BE2C (cell line): ENCODE measurements at regions not wholly inside any gene's neighbourhood (a gene's known extent, or its start where the extent isn't known, plus 50 kb on each side); places are given as distances from the start of the nearest gene placed in this dataset.
"Not testable (repeated sequence)": the region's sequence is repeated elsewhere in the genome, so short reads cannot be mapped to it uniquely, and the experiment has no call there.

ENCODE experiments used
- DNase-seq: peaks from one replicate; pipeline ENCODE4 v3.0.0-alpha.2; 2020
- H3K27me3 ChIP-seq: fragments of 250-450 bp; sonication (Bioruptor Pico); 2 replicates; pipeline ENCODE4 v1.5.1; 2020; ENCODE audit warnings: mild to moderate bottlenecking
- H3K36me3 ChIP-seq: fragments of 250-450 bp; sonication (Bioruptor Pico); 2 replicates; pipeline ENCODE4 v1.5.1; 2020; ENCODE audit warnings: mild to moderate bottlenecking
- H3K4me1 ChIP-seq: fragments of 250-450 bp; sonication (Bioruptor Pico); 2 replicates; pipeline ENCODE4 v1.5.1; 2020
- H3K4me3 ChIP-seq: 2 replicates; pipeline ENCODE4 v1.5.1; 2011; ENCODE audit warnings: low read depth, low read length
- H3K9me3 ChIP-seq: fragments of 250-450 bp; sonication (Bioruptor Pico); 2 replicates; pipeline ENCODE4 v1.5.1; 2020
- CTCF ChIP-seq: IDR thresholded peaks from 2 replicates; pipeline ENCODE4 v1.5.1; 2012; ENCODE audit warnings: mild to moderate bottlenecking, low read depth, low read length

- no peak for TF ChIP-seq CTCF
- H3K4me3 ChIP-seq, result no peak overlapping the region
- no peaks in the 10 kb centered on the region for H3K27me3 ChIP-seq
- DNase-seq, result no peak
- H3K9me3 ChIP-seq, result no peaks in the 10 kb centered on the region
- H3K36me3 ChIP-seq, result no peaks in the 10 kb centered on the region
- H3K4me1 ChIP-seq, result no peaks in the 10 kb centered on the region
These were observed 876.4 kb downstream of the NR2F1-AS1 start for GRCh38 chr5:92704590-92704989.

GRCh38 chr5:92703976-92704375 is 877.0 kb downstream of the NR2F1-AS1 start:
- no peaks in the 10 kb centered on the region for H3K36me3 ChIP-seq
- no peak for DNase-seq

GRCh38 chr5:92695123-92696003 is 885.7 kb downstream of the NR2F1-AS1 start:
- no peak for DNase-seq
- TF ChIP-seq CTCF, result no peak
- H3K9me3 ChIP-seq, result no peaks in the 10 kb centered on the region
- no peaks in the 10 kb centered on the region; the same call in 1 of the 2 replicates for H3K4me1 ChIP-seq
- no peak overlapping the region for H3K4me3 ChIP-seq
- H3K27me3 ChIP-seq, result no peaks in the 10 kb centered on the region
- no peaks in the 10 kb centered on the region for H3K36me3 ChIP-seq

More at GRCh38 chr5:92703976-92704375, 877.0 kb downstream of the NR2F1-AS1 start:
- Histone ChIP-seq H3K4me1 (no peaks in the 10 kb centered on the region), H3K4me3 (no peak overlapping the region), H3K9me3 (no peaks in the 10 kb centered on the region), H3K27me3 (no peaks in the 10 kb centered on the region)
- no peak for TF ChIP-seq CTCF

GRCh38 chr5:92694067-92694466 is 887.0 kb downstream of the NR2F1-AS1 start:
- no peaks in the 10 kb centered on the region for H3K9me3 ChIP-seq
- no peaks in the 10 kb centered on the region for H3K36me3 ChIP-seq
- H3K4me3 ChIP-seq, result no peak overlapping the region
- TF ChIP-seq CTCF, result no peak
- H3K4me1 ChIP-seq, result no peaks in the 10 kb centered on the region; the same call in 1 of the 2 replicates
- no peaks in the 10 kb centered on the region for H3K27me3 ChIP-seq
- DNase-seq, result no peak

- H3K36me3 ChIP-seq, H3K4me3 ChIP-seq, DNase-seq, H3K4me1 ChIP-seq, H3K9me3 ChIP-seq, H3K27me3 ChIP-seq: not testable (repeated sequence)
These were observed 889.1 kb downstream of the NR2F1-AS1 start for GRCh38 chr5:92691955-92692354.

- Histone ChIP-seq H3K9me3 (no peaks in the 10 kb centered on the region), H3K36me3 (no peaks in the 10 kb centered on the region), H3K4me3 (peak overlapping the region; percentile 43), H3K27me3 (no peaks in the 10 kb centered on the region), H3K4me1 (no peaks in the 10 kb centered on the region)
- peak; percentile 79 for TF ChIP-seq CTCF
- DNase-seq, result peak; percentile 33
These were observed 892.9 kb downstream of the NR2F1-AS1 start for GRCh38 chr5:92687821-92688722.
